GM19463 (cell line): ENCODE measurements at regions not wholly inside any gene's neighbourhood (a gene's known extent, or its start where the extent isn't known, plus 50 kb on each side); places are given as distances from the start of the nearest gene placed in this dataset.
"Not testable (repeated sequence)": the region's sequence is repeated elsewhere in the genome, so short reads cannot be mapped to it uniquely, and the experiment has no call there.

ENCODE experiments used
- ATAC-seq: cut with Tn5 transposase; IDR thresholded peaks from one replicate; pipeline ENCODE4 v1.9.1; 2021; ENCODE audit warnings: mild to moderate bottlenecking, moderate library complexity; ENCODE audit not compliant: unreplicated experiment

DNA sequence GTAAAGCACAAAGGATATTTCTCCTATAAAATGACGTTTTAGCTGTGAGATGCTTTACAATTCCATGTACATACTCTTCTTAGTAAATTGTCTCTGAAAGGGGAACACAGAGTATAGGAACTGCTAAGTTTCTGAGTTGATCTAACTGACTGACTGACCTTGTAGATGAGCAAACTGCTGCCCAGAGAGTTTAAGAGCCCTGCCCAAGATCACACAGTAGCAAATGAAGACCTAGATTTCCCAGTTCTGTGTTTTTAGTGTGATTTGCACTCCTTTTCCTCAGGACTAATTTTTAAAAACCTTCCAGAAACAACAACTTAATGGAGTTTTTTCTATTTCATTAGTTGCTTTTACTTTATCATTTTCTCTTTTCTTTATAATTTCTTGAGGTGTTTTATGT is 247.7 kb downstream of the PDCD6IP start:
- ATAC-seq: no peak

DNA sequence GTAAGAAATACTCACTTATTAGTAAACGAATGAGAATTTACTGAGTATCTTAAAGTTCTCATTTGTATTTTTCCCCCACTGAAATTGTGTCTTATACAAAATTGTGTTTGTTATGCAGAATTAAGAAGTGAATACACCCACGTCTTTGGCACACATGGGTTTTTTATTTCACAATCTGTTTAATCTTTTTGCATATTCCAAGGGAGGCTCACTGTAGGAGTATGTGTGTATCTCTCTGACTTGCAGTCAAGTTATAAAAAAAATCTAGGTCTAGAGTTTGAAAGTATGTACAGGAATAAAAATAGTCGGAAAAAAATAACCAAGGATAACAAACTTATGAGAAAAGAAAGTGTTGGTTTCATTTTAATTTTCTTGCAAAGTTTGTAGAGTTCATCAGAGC is 255.2 kb downstream of the PDCD6IP start:
- no peak for ATAC-seq

- peak; percentile 17 for ATAC-seq
Observed at GRCh38 chr3:34056181-34056910, 257.9 kb downstream of the PDCD6IP start.

- ATAC-seq: peak; percentile 94
Observed at GRCh38 chr3:34056951-34057390, 258.5 kb downstream of the PDCD6IP start.

DNA sequence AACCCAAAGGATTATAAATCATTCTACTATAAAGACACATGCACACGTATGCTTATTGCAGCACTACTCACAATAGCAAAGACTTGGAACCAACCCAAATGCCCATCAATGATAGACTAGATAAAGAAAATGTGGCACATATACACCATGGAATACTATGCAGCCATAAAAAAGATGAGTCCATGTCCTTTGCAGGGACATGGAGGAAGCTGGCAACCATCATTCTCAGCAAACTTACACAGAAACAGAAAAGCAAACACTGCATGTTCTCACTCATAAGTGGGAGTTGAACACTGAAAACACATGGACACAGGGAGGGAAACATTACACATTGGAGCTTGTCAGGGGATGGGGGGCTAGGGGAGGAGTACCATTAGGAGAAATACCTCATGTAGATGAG is 262.6 kb downstream of the PDCD6IP start:
- ATAC-seq: not testable (repeated sequence)

- no peak for ATAC-seq
Observed at GRCh38 chr3:34065901-34066300, 267.5 kb downstream of the PDCD6IP start.

GRCh38 chr3:34066328-34066727 is 267.9 kb downstream of the PDCD6IP start:
- ATAC-seq: no peak

- no peak for ATAC-seq
Observed at GRCh38 chr3:34066999-34067398, 268.6 kb downstream of the PDCD6IP start.

DNA sequence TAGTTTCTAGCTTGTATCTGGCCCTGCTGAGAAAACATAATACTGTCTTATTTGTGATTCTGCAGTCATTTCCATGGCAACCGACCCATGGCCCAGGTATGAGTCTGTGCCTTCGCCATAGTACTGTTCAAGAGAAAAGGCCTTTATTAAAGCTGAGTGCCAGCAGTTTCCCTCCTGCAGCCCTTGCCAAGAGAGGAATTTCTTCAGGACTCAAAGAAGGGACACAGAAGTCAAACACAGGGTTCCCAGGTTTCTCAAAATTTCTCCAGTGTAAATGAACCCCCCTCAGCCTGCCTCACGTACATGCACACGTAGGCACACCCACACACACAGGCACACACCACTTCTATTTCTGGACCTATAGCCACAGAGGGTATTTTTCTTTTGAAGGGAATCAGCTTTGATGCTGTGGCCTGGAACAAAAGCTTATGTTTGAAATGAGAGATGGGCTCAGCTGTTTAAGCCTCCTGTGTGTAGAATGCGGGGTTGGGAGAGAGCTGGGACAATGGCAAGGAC is 269.2 kb downstream of the PDCD6IP start:
- no peak for ATAC-seq

DNA sequence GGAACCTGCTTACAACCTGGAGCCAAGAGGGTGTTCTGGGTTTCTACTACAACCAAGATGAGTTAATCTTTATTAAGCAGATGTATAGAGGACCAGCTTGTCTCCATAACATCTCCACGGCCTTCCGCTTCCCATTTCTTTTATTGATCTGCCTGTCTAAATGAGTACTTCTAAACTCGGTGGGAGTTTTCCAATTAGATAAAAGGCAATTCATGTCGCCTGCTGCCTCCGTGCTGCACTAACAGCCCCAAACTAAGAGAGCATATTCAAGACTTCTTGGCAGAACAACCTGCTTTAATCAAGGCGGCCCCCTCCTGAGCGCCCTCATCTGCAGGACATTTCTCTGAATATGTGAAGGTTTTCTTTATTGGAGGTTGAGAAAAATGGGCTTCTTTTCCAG is 270.1 kb downstream of the PDCD6IP start:
- no peak for ATAC-seq

DNA sequence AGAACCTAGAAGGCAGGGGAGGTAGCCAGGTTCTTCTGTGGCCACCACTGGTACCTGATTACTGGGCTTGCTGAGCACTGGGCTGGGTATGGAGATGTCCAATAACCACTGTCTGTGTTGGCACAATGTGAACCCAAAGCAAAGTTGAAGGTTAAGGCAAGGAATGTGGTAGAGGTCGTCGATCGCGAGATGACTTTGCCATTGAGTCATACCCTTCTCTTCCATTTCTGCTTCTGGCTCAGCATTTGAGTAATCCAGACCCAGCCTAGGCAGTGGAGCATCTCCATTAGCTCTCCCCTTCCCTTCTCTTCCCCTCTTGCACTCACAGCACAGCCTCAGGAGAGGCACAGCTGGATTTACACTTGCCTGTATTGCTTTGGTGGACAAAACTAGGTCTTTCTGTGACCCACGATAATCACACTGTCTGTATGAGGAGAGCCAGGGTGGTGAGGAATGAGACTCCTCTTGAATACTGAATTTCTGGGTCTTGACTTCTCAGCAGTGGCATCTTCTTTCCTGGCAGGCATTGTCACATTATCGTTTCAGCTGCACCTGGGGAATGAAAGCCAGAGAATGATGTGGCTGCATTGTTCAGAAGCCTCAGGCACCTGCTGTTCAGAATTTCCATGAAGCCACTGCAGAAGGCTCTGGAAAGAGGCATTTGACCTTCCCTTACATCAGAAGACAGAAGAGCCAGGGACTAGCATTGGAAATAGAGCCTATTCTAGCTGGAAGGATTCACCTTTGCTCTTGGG is 272.6 kb downstream of the PDCD6IP start:
- peak; percentile 36 for ATAC-seq

DNA sequence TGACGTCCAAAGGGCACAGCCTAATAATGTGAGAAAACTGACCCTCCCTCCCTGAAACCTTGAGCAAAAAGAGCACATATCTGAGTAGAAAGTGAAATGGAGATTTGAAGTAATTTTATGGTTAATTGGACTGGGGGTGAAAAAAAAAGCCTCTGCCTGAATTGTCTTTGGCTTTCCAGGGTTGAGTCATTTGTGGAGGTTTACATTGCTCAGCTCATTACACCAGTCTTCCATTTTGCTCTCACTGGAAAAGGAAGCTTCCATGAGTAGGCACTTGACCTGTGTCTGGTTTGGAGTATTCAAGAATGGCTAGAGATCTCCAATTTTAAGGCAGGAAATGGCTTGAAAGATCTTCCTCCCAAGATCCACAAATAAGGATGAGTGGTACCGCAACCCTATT is 273.9 kb downstream of the PDCD6IP start:
- ATAC-seq: peak; percentile 26

DNA sequence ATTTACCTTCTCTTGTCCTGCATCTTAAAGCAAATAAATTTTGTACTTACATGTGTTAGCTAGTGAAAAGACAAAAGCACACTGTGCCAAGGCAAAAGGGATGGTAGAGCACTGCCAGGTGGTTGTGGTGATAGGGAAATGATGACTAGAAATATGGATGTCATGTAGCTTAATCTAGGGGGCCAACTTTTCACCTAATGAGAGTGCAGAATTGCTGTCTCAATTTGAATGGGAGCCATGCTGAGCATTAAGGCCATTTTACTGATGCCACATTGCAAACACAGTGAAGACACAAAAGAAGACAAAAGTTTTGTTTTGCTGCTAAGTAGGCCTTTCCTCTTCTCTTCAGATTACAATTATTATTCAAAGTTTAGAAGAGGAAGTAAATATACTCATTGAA is 274.7 kb downstream of the PDCD6IP start:
- ATAC-seq: peak; percentile 9

DNA sequence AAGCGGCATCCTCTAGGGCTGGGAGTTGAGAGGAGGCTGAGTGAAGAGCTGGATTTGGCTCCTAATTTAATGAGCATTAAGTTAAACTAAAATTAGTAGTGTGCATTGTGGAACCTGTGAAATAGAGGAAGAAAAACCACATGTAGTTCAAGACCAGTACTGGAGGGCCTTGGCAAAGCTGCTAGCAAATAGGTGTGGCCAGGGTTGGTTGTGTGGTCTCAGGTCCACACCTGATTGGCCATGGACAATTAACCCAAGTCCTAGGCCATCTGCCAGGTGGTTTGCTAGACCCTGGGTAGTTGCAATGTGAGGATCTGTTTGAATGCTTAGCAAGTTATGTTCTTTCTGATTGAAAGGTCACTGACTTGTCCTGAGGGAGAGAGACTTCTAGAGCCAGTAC is 275.5 kb downstream of the PDCD6IP start:
- ATAC-seq: no peak

- ATAC-seq: no peak
Observed at GRCh38 chr3:34075975-34076374, 277.5 kb downstream of the PDCD6IP start.

- ATAC-seq: peak; percentile 87
Observed at GRCh38 chr3:34077417-34078195, 279.2 kb downstream of the PDCD6IP start.

- no peak for ATAC-seq
Observed at GRCh38 chr3:34078418-34078817, 280.0 kb downstream of the PDCD6IP start.

GRCh38 chr3:34079849-34080248 is 281.4 kb downstream of the PDCD6IP start:
- not testable (repeated sequence) for ATAC-seq

DNA sequence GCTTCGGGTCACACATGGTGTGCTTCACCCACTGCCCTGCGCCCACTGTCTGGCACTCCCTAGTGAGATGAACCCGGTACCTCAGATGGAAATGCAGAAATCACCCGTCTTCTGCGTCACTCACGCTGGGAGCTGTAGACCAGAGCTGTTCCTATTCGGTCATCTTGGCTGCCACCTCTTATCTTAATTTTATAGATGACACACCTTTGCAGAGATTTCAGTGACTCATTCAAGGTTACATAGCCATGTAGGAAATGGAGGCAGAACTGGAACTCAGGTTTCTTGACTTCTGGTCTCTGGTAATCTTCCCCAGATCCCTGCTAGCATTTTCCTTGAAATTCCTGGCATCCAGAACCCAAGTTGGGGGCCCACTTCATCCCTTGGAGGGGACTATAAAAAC is 291.9 kb downstream of the PDCD6IP start:
- not testable (repeated sequence) for ATAC-seq

GRCh38 chr3:34090876-34091275 is 292.4 kb downstream of the PDCD6IP start:
- no peak for ATAC-seq

DNA sequence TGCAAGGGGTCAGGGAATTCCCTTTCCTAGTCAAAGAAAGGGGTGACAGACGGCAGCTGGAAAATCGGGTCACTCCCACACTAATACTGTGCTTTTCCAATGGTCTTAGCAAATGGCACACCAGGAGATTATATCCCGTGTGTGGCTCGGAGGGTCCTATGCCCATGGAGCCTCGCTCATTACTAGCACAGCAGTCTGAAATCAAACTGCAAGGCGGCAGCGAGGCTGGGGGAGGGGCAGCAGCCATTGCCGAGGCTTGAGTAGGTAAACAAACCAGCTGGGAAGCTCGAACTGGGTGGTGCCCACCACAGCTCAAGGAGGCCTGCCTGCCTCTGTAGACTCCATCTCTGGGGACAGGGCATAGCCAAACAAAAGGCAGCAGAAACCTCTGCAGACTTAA is 295.9 kb downstream of the PDCD6IP start:
- ATAC-seq: not testable (repeated sequence)
